AG04449 (cell line): ENCODE measurements at regions not wholly inside any gene's neighbourhood (a gene's known extent, or its start where the extent isn't known, plus 50 kb on each side); places are given as distances from the start of the nearest gene placed in this dataset.
"Not testable (repeated sequence)": the region's sequence is repeated elsewhere in the genome, so short reads cannot be mapped to it uniquely, and the experiment has no call there.

Experiments
- CTCF ChIA-PET: fragments of 350-600 bp; formaldehyde crosslinking; extraction: SDS; loops from one replicate; lab custom pipeline; 2021; ENCODE audit warnings: antibody characterized with exemption; lab: Yijun Ruan, JAX
- POLR2A ChIA-PET: fragments of 400-600, 350-600 bp; formaldehyde crosslinking; extraction: SDS; loops from one replicate; lab custom pipeline; 2020; ENCODE audit warnings: antibody characterized with exemption, inconsistent platforms; lab: Yijun Ruan, JAX
- DNase-seq: peaks from one replicate; pipeline ENCODE4 v3.0.0-alpha.2; 2010; ENCODE audit warnings: low read depth, low spot score
- H3K4me3 ChIP-seq: 2 replicates; pipeline ENCODE4 v1.5.1; 2011; ENCODE audit warnings: low read depth, mild to moderate bottlenecking, control low read depth, low read length
- CTCF ChIP-seq: IDR thresholded peaks from one replicate; pipeline ENCODE4 v1.5.1; 2011; ENCODE audit warnings: mild to moderate bottlenecking, moderate library complexity, low read length, control low read depth, inconsistent platforms; ENCODE audit not compliant: insufficient read depth; ENCODE audit errors: missing control alignments

- POLR2A ChIA-PET = no interaction called here
- no peak for TF ChIP-seq CTCF
- CTCF ChIA-PET = interaction anchor here (0.6 to 1.0 kb wide), 2 partner anchors 63 to 221 kb away, joined by 3 read pairs; no protein-coding TSS in a partner anchor
- DNase-seq = no peak
- no peak overlapping the region for H3K4me3 ChIP-seq
Observed at GRCh38 chr5:72586788-72587530, 79.7 kb upstream of the ZNF366 start.

- ChIA-PET POLR2A (no interaction called here), CTCF (interaction anchor here (0.7 to 1.1 kb wide), 2 partner anchors 20 to 33 kb away, joined by 3 read pairs; no protein-coding TSS in a partner anchor)
- no peak for DNase-seq
Observed at GRCh38 chr5:72584466-72584865, 77.3 kb upstream of the ZNF366 start.

GRCh38 chr5:72579290-72579689, 72.1 kb upstream of the ZNF366 start:
- H3K4me3 ChIP-seq, POLR2A ChIA-PET, CTCF ChIA-PET, DNase-seq: not testable (repeated sequence)

More at GRCh38 chr5:72584466-72584865, 77.3 kb upstream of the ZNF366 start:
- no peak overlapping the region for H3K4me3 ChIP-seq
- no peak for TF ChIP-seq CTCF

- ChIA-PET POLR2A (no interaction called here), CTCF (no interaction called here)
- DNase-seq = no peak
- no peak for TF ChIP-seq CTCF
- H3K4me3 ChIP-seq = no peak overlapping the region
Observed at GRCh38 chr5:72572236-72572765, 65.1 kb upstream of the ZNF366 start.

GRCh38 chr5:72569408-72569944, 62.3 kb upstream of the ZNF366 start:
- H3K4me3 ChIP-seq = no peak overlapping the region
- POLR2A ChIA-PET = no interaction called here
- TF ChIP-seq CTCF = no peak
- CTCF ChIA-PET = no interaction called here
- no peak for DNase-seq

GRCh38 chr5:72566746-72567145, 59.5 kb upstream of the ZNF366 start:
- TF ChIP-seq CTCF = no peak
- no peak overlapping the region for H3K4me3 ChIP-seq
- CTCF ChIA-PET = no interaction called here
- POLR2A ChIA-PET = no interaction called here
- no peak for DNase-seq
